HG02678 (cell line): ENCODE measurements at regions not wholly inside any gene's neighbourhood (a gene's known extent, or its start where the extent isn't known, plus 50 kb on each side); places are given as distances from the start of the nearest gene placed in this dataset.

Experiments used
- ATAC-seq: cut with Tn5 transposase; IDR thresholded peaks from one replicate; pipeline ENCODE4 v1.9.1; 2021; ENCODE audit warnings: mild to moderate bottlenecking, moderate library complexity; ENCODE audit not compliant: unreplicated experiment

DNA sequence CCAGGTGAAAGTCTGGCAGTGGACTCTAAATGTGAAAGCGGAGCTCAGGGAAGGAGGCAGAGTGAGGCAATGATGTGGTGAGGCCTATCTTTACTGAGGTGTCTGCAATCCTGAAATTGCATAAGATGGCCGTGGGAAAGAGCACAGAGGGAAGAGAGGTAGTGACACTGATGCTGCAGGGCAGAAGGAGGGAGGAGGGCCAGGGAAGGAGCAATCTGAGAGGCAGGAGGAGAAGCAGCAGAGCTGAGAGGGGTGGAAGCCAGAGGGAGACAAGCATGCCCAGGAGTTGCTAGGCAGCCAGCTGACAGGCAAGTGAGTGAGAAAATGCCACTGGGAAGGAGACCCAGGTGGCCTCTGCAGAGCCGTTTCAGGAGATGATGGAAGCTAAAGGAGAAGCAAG is 97.4 kb upstream of the CNR1 start:
- no peak for ATAC-seq

DNA sequence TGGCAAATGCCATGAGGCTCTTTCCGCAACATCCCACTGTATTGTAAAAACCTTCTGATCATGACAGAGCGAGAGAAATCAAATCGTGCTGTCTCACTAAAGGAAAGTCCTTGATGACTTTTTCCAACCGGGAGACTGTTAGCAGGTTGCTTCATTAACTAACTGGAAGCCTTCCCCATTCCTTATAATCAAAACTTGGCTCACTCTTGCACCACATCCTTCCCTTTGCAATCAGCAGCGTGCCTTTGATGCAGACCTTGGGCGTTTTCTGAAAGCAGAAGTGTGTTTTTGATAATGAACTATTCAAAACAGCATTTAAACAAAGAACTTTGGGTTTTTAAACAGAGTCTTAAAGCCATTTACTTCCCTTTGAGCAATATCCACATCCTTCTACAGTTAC is 96.2 kb upstream of the CNR1 start:
- no peak for ATAC-seq

DNA sequence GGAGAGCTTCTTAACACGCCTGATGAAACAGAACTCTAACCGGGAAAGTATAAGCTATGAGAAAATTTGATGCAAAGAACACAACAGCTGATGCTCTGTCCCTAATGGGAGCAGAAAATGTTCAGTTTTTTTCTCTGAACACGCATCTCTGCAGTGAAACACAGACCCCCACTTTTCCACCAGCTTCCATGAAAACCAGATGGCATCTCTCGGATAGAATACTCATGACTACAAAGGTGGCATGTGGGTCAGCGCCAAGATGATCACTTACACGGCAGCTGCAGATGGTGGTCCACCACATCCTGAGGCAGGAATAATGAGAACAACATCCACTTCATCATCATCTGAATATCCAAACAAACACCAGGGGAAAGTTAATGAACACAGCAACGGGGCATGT is 85.2 kb upstream of the CNR1 start:
- ATAC-seq = no peak

DNA sequence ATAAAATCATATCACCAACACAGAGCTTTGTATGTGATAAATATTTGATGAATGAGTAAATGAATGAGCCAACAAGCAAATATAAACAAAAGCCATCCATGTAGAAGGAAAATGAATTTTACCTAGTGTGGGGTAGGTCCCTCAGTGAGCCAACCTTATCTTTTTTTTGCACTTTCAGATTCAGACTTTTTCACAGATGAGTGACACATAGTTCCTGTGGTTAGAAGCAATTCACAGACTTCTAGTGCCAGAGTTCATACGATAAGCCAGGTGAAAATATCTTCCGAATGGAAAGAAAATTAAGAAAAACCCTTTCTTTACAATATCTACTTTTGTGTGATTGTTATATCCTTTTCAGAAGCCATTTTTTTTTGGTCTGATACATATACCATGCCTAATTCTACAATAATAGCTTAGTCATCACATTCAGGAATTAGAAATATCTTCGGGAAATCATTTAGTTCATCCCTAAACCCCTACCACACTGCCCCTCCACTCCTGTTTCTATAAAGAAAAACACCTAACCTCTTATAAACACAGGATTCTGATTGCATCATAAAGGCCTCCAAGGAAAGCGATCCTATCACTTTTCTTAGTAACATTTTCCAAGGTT is 82.7 kb upstream of the CNR1 start:
- no peak for ATAC-seq

DNA sequence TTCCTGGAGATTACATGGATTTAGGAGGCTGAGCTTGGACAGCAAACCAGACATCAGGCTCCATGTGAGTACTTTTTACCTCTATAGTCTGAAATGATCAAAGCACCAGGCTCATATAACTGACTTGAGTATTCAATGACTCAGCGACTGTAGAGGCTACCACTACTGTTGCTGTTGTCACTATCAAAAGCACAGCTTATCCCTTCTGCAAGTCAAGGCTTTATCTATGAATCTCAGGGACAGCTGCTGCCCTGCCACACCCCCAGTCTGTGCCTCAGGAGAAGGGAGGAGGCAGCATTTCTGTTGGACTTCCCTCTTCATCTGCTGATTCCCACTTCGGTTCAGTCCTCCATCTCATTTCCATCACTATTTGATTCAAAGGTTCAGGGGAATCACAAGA is 80.5 kb upstream of the CNR1 start:
- no peak for ATAC-seq

DNA sequence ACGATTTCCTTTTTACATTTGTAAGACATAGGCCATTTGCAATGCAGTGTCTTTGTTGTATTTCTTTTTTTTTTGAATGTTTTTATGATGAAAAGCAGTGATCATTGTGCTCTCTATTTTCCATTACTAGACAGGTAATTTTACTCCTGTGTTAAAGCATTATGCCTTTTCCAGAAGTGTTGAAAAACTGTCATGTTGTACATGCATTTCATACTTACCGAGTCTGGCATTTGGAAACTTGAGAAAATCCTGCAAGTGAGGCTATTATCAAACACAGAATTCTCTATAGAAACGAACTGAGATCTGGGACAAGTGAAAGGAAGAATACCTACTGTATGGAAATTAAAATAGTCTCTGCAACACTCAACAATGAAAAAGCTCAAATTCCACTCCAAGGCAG is 78.6 kb upstream of the CNR1 start:
- no peak for ATAC-seq

DNA sequence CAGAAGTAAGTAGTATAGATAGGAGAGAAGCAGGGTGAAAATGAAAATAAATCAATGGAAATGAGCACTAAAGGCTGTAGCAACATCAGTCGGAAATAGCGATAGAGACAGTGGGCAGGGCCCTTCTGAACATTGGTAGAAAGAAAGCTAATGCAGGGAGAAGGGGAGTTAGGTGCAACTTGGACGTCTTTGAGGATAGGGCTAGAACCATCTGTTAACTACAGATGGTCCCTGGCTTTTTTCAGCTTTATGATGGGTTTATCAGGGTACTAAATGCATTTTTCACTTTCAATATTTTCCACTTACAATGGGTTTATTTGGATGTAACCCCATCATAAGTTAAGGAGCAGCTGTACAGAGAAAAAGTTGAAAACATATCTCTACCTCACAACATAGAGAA is 72.8 kb upstream of the CNR1 start:
- no peak for ATAC-seq

DNA sequence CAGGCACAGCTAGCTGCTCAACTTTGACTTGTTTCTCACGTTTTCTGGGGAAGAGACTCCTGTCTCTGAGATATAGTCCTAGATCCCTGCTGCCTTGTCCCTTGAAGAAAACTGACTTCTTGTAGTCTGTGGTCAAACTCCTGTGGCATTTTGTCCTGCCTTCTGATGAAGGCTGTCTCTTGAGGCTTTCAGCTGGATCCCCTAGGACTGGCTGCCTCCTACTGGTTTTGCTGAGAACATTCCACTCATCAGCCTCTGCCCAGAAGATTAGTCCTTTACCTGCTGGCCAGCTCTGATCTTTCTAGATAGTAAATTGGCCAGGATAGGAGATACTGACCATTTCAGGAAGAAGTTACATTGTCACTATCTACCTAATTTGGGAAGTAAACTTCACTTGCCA is 71.9 kb upstream of the CNR1 start:
- peak; percentile 82 for ATAC-seq

DNA sequence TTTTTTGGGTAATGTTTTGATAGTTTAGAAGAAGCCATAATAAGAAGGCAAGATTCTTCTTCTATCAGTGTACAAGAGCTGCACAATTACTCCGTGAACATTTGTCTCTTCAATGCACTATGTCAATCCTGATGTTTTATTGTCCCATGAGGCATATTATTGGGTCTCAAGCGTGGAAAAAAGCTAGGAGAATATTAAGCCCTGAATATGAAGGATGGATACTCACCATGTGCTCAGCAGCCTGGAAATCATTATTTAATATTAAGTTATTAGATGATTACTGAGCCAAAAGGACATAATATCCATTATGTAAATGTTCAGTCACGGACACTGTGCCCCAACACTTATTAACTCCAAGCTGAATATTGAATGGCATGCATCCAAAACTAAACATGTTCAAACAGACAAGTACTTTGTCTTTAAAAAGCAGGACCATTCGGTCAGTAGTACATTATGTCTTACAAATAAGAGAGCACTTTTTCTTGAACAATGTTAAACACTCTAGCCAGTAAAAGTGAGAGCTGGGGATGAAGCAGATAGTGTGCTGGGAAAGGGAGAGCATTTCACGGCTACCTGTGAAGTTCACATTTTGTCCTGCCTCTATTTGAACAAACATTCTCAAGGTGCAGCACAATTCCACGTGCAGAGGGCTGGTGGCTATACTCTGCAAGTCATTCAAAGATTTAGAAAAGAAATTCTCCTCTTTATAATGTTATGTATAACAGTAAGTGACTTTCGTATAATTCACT is 70.6 kb upstream of the CNR1 start:
- no peak for ATAC-seq

DNA sequence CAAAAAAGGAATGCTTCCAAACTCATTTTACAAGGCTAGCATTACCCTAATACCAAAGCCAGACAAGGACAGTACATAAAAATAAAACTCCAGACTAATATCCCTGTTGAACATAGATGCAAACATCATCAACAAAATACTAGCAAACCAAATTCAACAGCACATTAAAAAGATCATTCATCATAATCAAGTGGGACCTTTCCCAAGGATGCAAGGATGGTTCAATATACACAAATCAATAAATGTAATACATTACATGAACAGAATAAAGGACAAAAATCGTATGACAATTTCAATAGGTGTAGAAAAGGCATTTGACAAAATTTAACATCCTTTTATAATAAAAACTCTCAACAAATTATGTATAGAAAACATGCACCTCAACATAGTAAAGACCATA is 66.6 kb upstream of the CNR1 start:
- no peak for ATAC-seq

DNA sequence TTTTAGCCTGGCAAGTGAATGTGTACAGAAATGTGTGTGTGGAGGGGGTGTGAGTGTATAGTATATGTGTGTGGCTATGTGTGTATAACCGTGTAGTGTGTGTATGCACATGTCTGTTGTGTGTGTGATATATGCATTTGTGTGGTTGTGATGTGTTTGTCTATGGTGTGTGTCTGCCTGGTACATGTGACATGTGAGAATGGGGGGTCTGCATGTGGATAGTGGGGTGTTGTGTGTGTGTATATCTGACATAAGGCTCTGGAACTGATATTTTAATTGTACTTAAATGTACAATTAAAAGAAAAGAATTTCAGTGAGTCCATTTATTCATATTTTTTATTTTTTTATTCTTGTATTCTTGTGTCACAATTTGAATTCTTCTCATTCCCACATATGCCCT is 57.2 kb upstream of the CNR1 start:
- ATAC-seq = no peak

DNA sequence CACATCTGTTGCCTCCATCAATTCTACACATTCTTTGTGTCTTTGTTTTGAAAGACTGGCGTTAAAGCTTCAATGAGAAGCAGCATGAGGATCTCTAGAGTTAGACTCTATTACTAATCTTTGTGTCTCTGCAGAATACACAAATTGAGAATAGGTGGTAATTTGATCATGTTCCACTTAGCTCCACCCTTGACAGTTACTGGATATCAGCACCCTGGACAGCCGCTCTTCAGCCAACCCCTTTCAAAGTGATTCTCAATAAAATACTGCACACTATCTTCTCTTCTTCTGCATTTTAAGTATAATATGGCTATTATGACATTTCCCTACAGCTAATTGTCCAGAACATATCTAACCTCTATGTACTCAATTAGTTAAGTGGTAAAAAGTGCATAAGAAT is 54.3 kb upstream of the CNR1 start:
- no peak for ATAC-seq

DNA sequence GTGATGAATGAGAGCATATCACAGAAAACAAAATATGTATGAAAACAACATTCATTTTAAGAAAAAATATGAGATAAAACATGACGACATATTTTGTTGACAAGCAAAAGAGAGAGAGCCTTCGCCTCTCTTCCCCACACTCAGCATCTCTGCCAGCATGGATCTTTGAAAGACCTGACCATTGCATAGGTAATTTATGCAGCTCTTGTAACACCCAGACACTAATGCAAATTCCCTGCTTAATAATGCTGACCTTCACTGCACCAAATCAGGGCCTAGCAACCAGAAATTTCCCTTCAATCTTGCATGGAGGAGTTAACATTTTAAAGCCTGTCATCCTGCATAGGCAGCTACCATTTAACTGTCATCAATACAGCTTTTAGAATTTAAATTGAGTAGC is 50.0 kb upstream of the CNR1 start:
- ATAC-seq = no peak
